Hepatic stellate cell (primary cell): ENCODE measurements at regions not wholly inside any gene's neighbourhood (a gene's known extent, or its start where the extent isn't known, plus 50 kb on each side); places are given as distances from the start of the nearest gene placed in this dataset.

Experiments used
- DNase-seq: peaks from one replicate; pipeline ENCODE4 v3.0.0; 2011; ENCODE audit warnings: low spot score

- DNase-seq = no peak
Measured at GRCh38 chr2:14350856-14351255, 281.7 kb upstream of the LRATD1 start.

- no peak for DNase-seq
Measured at GRCh38 chr2:14352067-14352466, 280.4 kb upstream of the LRATD1 start.

GRCh38 chr2:14354231-14354630 is 278.3 kb upstream of the LRATD1 start:
- DNase-seq = no peak

GRCh38 chr2:14355102-14355501 is 277.4 kb upstream of the LRATD1 start:
- no peak for DNase-seq

- DNase-seq = no peak
Measured at GRCh38 chr2:14358339-14358738, 274.2 kb upstream of the LRATD1 start.

GRCh38 chr2:14358774-14359173 is 273.7 kb upstream of the LRATD1 start:
- no peak for DNase-seq

GRCh38 chr2:14363137-14363536 is 269.4 kb upstream of the LRATD1 start:
- no peak for DNase-seq

- DNase-seq = no peak
Measured at GRCh38 chr2:14363976-14364375, 268.5 kb upstream of the LRATD1 start.

GRCh38 chr2:14364471-14364870 is 268.0 kb upstream of the LRATD1 start:
- no peak for DNase-seq

- DNase-seq = no peak
Measured at GRCh38 chr2:14385043-14385442, 247.5 kb upstream of the LRATD1 start.

GRCh38 chr2:14387332-14387731 is 245.2 kb upstream of the LRATD1 start:
- no peak for DNase-seq

GRCh38 chr2:14388724-14389123 is 243.8 kb upstream of the LRATD1 start:
- no peak for DNase-seq

- no peak for DNase-seq
Measured at GRCh38 chr2:14396533-14397083, 235.9 kb upstream of the LRATD1 start.

GRCh38 chr2:14398641-14399040 is 233.9 kb upstream of the LRATD1 start:
- DNase-seq = no peak

- DNase-seq = no peak
Measured at GRCh38 chr2:14401873-14402272, 230.6 kb upstream of the LRATD1 start.

GRCh38 chr2:14408695-14409094 is 223.8 kb upstream of the LRATD1 start:
- DNase-seq = no peak

- no peak for DNase-seq
Measured at GRCh38 chr2:14417551-14417950, 215.0 kb upstream of the LRATD1 start.

GRCh38 chr2:14418115-14418514 is 214.4 kb upstream of the LRATD1 start:
- no peak for DNase-seq

GRCh38 chr2:14420851-14421250 is 211.7 kb upstream of the LRATD1 start:
- no peak for DNase-seq

GRCh38 chr2:14422426-14422825 is 210.1 kb upstream of the LRATD1 start:
- DNase-seq = no peak

GRCh38 chr2:14423145-14423906 is 209.2 kb upstream of the LRATD1 start:
- no peak for DNase-seq

- no peak for DNase-seq
Measured at GRCh38 chr2:14424478-14425390, 207.8 kb upstream of the LRATD1 start.

GRCh38 chr2:14425869-14426268 is 206.6 kb upstream of the LRATD1 start:
- DNase-seq = no peak
